CD14-positive monocyte (primary cell): ENCODE measurements at regions not wholly inside any gene's neighbourhood (a gene's known extent, or its start where the extent isn't known, plus 50 kb on each side); places are given as distances from the start of the nearest gene placed in this dataset.

Experiments
- DNase-seq, 3 donors: peaks; one replicate each; pipeline ENCODE4 v3.0.0-alpha.2; 2011 to 2022
- H2AFZ ChIP-seq: 2 replicates; pipeline ENCODE4 v1.6.0; 2012; ENCODE audit warnings: mild to moderate bottlenecking, low read depth, low read length, inconsistent platforms; ENCODE audit not compliant: insufficient read depth, poor library complexity, severe bottlenecking
- H3K27ac ChIP-seq, 2 donors: 1 replicate in 1 of 2; 2 replicates in 1 of 2; pipeline ENCODE4 v1.5.1; 2012 to 2013; ENCODE audit warnings: low read length in 2 of 2, control low read depth in 1 of 2, inconsistent platforms in 1 of 2, low read depth in 1 of 2, mild to moderate bottlenecking in 1 of 2
- H3K27me3 ChIP-seq, 2 donors: one replicate each; pipeline versions ENCODE4 v1.6.0 to v1.6.1; 2011 to 2013; ENCODE audit warnings: low read length in 2 of 2; ENCODE audit not compliant: control insufficient read depth in 2 of 2, insufficient read depth in 2 of 2
- H3K36me3 ChIP-seq, 2 donors: replicated peaks in 1 of 2; 1 replicate in 1 of 2; 2 replicates in 1 of 2; pipeline versions ENCODE4 v1.5.1 to v1.6.1; 2012 to 2013; ENCODE audit warnings: low read length in 2 of 2, control low read depth in 1 of 2, inconsistent platforms in 1 of 2, mild to moderate bottlenecking in 1 of 2; ENCODE audit not compliant: insufficient read depth in 2 of 2, control insufficient read depth in 1 of 2
- H3K4me1 ChIP-seq, 2 donors: 1 replicate in 1 of 2; 2 replicates in 1 of 2; pipeline versions ENCODE4 v1.5.1 to v1.6.1; 2012 to 2013; ENCODE audit warnings: low read length in 2 of 2, control low read depth in 1 of 2, inconsistent platforms in 1 of 2, mild to moderate bottlenecking in 1 of 2, moderate library complexity in 1 of 2; ENCODE audit not compliant: insufficient read depth in 2 of 2, control insufficient read depth in 1 of 2
- H3K4me2 ChIP-seq: replicated peaks from 2 replicates; pipeline ENCODE3; 2012; ENCODE audit warnings: low read length, moderate library complexity, mild to moderate bottlenecking; ENCODE audit not compliant: poor library complexity, severe bottlenecking; ENCODE audit errors: extremely low read depth
- H3K4me3 ChIP-seq, 3 experiments: fragments of 200-600 bp in 1 of 3; sonication (generic) in 1 of 3; replicated peaks in 1 of 3; 1 replicate in 2 of 3; 2 replicates in 1 of 3; pipeline ENCODE4 v1.5.1; 2011 to 2013; ENCODE audit warnings: low read length in 3 of 3, mild to moderate bottlenecking in 3 of 3, control low read depth in 2 of 3, low read depth in 2 of 3, inconsistent platforms in 1 of 3, moderate library complexity in 1 of 3
- H3K79me2 ChIP-seq: 2 replicates; pipeline ENCODE4 v1.6.0; 2012; ENCODE audit warnings: mild to moderate bottlenecking, control low read depth, inconsistent platforms, low read length, moderate library complexity; ENCODE audit not compliant: insufficient read depth
- H3K9ac ChIP-seq: 2 replicates; pipeline ENCODE4 v1.6.0; 2017; ENCODE audit warnings: low read length, mild to moderate bottlenecking; ENCODE audit not compliant: insufficient read depth, poor library complexity, severe bottlenecking
- H3K9me3 ChIP-seq, 2 donors: replicated peaks in 1 of 2; 1 replicate in 1 of 2; 2 replicates in 1 of 2; pipeline versions ENCODE4 v1.5.1 to v1.6.1; 2012 to 2013; ENCODE audit warnings: low read length in 2 of 2, control low read depth in 1 of 2; ENCODE audit not compliant: control insufficient read depth in 1 of 2, insufficient read depth in 1 of 2
- H4K20me1 ChIP-seq: 2 replicates; pipeline ENCODE4 v1.6.0; 2012; ENCODE audit warnings: mild to moderate bottlenecking, low read length, control low read depth, moderate library complexity; ENCODE audit not compliant: insufficient read depth
- H3K27ac Mint-ChIP-seq, 7 donors: one replicate each; pipeline ENCODE4 v1.8.0; 2020; ENCODE audit warnings: mild to moderate bottlenecking in 7 of 7, mixed read lengths in 7 of 7, moderate library complexity in 6 of 7, inconsistent platforms in 2 of 7
- H3K27me3 Mint-ChIP-seq, 3 donors: one replicate each; pipeline ENCODE4 v1.8.0; 2021 to 2022; ENCODE audit warnings: low read depth in 3 of 3, mild to moderate bottlenecking in 3 of 3, mixed read lengths in 3 of 3, moderate library complexity in 3 of 3, inconsistent platforms in 1 of 3
- H3K36me3 Mint-ChIP-seq, 2 donors: one replicate each; pipeline ENCODE4 v1.8.0; 2020; ENCODE audit warnings: mixed read lengths in 2 of 2, inconsistent platforms in 1 of 2, mild to moderate bottlenecking in 1 of 2
- H3K4me1 Mint-ChIP-seq: one replicate; pipeline ENCODE4 v1.8.0; 2020; ENCODE audit warnings: mild to moderate bottlenecking, mixed read lengths
- H3K4me3 Mint-ChIP-seq, 2 donors: one replicate each; pipeline ENCODE4 v1.8.0; 2020; ENCODE audit warnings: mild to moderate bottlenecking in 2 of 2, mixed read lengths in 2 of 2, moderate library complexity in 1 of 2
- H3K9me3 Mint-ChIP-seq, 7 donors: one replicate each; pipeline ENCODE4 v1.8.0; 2020 to 2022; ENCODE audit warnings: mixed read lengths in 7 of 7, mild to moderate bottlenecking in 6 of 7, moderate library complexity in 6 of 7, inconsistent platforms in 2 of 7
- WGBS: methylation state at CpG from one replicate; pipeline ENCODE4 v1.1.5; 2013; ENCODE audit warnings: missing lambda C conversion rate; ENCODE audit not compliant: insufficient coverage; 5-methylcytosine and 5-hydroxymethylcytosine counted together
- intact Hi-C, 2 donors: fragments of 100-400 bp; cut with micrococcal nuclease; formaldehyde crosslinking; loops; one replicate each; pipeline versions ENCODE4 v1.15.0 to v1.15.1; 2023
- TF ChIP-seq, protein P1 (sequence below): fragments of 200-600 bp; IDR thresholded peaks from one replicate; pipeline ENCODE4 v1.8.0; 2022; ENCODE audit warnings: antibody characterized with exemption, mild to moderate bottlenecking

DNA sequence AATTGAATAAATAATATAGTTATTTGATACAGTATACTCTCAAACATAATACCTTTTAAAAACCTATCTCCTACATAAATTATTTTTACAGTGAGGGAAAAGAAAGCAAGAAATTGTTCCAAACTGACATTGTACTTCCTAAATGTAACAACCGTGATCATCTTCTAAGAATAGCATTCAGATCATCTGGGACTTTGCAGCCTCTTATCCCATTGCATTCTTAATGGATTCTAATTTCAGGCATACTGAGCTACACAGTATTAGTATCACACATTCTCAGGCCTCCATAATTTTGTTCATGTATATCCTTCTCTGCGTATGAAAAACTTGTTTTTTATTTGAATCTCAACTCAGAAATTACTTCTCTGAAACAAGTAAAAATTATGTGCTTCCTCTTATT lies 1134.7 kb upstream of the CDH2 start:
- Histone ChIP-seq H3K4me1 (no peaks in the 10 kb centered on the region), H3K9me3 (peaks cover 3 to 4% of the 10 kb centered on the region in 2 donors), H3K79me2 (no peaks in the 10 kb centered on the region), H3K27ac (no peak overlapping the region), H3K9ac (no peak overlapping the region), H3K4me2 (no peak overlapping the region), H3K4me3 (no peak overlapping the region), H3K27me3 (no peaks in the 10 kb centered on the region), H4K20me1 (no peaks in the 10 kb centered on the region), H3K36me3 (no peaks in the 10 kb centered on the region), H2AFZ (no peak overlapping the region)
- no peak for DNase-seq
- H3K4me1 Mint-ChIP-seq: no peaks in the 10 kb centered on the region
- TF ChIP-seq, protein P1, sequence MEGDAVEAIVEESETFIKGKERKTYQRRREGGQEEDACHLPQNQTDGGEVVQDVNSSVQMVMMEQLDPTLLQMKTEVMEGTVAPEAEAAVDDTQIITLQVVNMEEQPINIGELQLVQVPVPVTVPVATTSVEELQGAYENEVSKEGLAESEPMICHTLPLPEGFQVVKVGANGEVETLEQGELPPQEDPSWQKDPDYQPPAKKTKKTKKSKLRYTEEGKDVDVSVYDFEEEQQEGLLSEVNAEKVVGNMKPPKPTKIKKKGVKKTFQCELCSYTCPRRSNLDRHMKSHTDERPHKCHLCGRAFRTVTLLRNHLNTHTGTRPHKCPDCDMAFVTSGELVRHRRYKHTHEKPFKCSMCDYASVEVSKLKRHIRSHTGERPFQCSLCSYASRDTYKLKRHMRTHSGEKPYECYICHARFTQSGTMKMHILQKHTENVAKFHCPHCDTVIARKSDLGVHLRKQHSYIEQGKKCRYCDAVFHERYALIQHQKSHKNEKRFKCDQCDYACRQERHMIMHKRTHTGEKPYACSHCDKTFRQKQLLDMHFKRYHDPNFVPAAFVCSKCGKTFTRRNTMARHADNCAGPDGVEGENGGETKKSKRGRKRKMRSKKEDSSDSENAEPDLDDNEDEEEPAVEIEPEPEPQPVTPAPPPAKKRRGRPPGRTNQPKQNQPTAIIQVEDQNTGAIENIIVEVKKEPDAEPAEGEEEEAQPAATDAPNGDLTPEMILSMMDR: no peak
- H3K9me3 Mint-ChIP-seq: peaks cover 0 to 4% (median 2%) of the 10 kb centered on the region in 7 donors
- H3K4me3 Mint-ChIP-seq: no peak overlapping the region
- H3K27me3 Mint-ChIP-seq: no peaks in the 10 kb centered on the region
- H3K36me3 Mint-ChIP-seq: no peaks in the 10 kb centered on the region
- intact Hi-C loops: no loop called here
- H3K27ac Mint-ChIP-seq: no peak overlapping the region
- WGBS: 80% methylated on average over 1 of the region's 2 CpGs

DNA sequence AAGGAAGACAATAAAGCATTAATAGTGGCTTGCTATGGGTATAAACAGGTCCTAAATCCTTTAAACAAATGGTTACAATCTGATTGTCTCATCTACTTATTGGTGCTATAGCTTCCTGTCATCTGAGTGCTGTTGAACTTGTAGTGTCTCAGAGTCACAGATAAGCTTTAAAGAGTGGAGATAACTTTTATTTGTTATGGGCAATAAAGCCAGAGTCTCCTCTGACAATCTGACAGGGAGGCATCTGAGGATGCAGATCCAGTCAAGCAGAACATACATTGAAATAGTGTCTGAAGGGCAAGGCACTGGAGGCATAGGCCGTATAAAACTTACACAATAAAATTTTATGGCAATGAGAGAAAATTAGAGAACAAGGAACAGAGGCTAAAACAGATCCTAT lies 1132.4 kb upstream of the CDH2 start:
- Histone ChIP-seq H3K4me1 (no peaks in the 10 kb centered on the region), H2AFZ (no peak overlapping the region), H3K27ac (no peak overlapping the region), H3K9me3 (peaks cover 3 to 4% of the 10 kb centered on the region in 2 donors), H3K27me3 (no peaks in the 10 kb centered on the region), H3K4me2 (no peak overlapping the region), H3K9ac (no peak overlapping the region), H3K36me3 (no peaks in the 10 kb centered on the region), H3K79me2 (no peaks in the 10 kb centered on the region), H4K20me1 (no peaks in the 10 kb centered on the region), H3K4me3 (no peak overlapping the region)
- DNase-seq: no peak
- Mint-ChIP-seq H3K4me3 (no peak overlapping the region), H3K27me3 (no peaks in the 10 kb centered on the region), H3K9me3 (peaks cover 0 to 3% (median 1%) of the 10 kb centered on the region in 7 donors), H3K4me1 (no peaks in the 10 kb centered on the region), H3K36me3 (no peaks in the 10 kb centered on the region), H3K27ac (no peak overlapping the region)
- WGBS: no CpG with 5 or more reads among the region's 1 CpG
- TF ChIP-seq, protein P1: no peak
- intact Hi-C loops: no loop called here
